Ectodermal cell (in vitro differentiated cells): ENCODE measurements at regions not wholly inside any gene's neighbourhood (a gene's known extent, or its start where the extent isn't known, plus 50 kb on each side); places are given as distances from the start of the nearest gene placed in this dataset.

Experiments used
- H3K27ac ChIP-seq: 2 replicates; pipeline ENCODE4 v1.7.0; 2013; ENCODE audit warnings: mild to moderate bottlenecking, low read depth, low read length; ENCODE audit not compliant: insufficient read depth, poor library complexity, severe bottlenecking
- H3K27me3 ChIP-seq: 2 replicates; pipeline ENCODE4 v1.7.0; 2013; ENCODE audit warnings: mild to moderate bottlenecking, low read length; ENCODE audit not compliant: insufficient read depth, control insufficient read depth, poor library complexity, severe bottlenecking
- H3K36me3 ChIP-seq: one replicate; pipeline ENCODE4 v1.7.0; 2013; ENCODE audit warnings: low read length; ENCODE audit not compliant: control insufficient read depth, insufficient read depth
- H3K4me1 ChIP-seq: one replicate; pipeline ENCODE4 v1.7.0; 2013; ENCODE audit warnings: low read length; ENCODE audit not compliant: control insufficient read depth, insufficient read depth
- H3K4me3 ChIP-seq: 2 replicates; pipeline ENCODE4 v1.7.0; 2013; ENCODE audit warnings: low read depth, low read length, control low read depth; ENCODE audit not compliant: insufficient read depth
- H3K9me3 ChIP-seq: 2 replicates; pipeline ENCODE4 v1.7.0; 2013; ENCODE audit warnings: mild to moderate bottlenecking, low read length, moderate library complexity; ENCODE audit not compliant: control insufficient read depth
- WGBS, 2 experiments: methylation state at CpG; one replicate each; pipeline ENCODE4 v1.1.7; 2013; ENCODE audit warnings: missing lambda C conversion rate in 2 of 2; 5-methylcytosine and 5-hydroxymethylcytosine counted together

- H3K4me1 ChIP-seq: peaks cover 8% of the 10 kb centered on the region
- H3K9me3 ChIP-seq: no peaks in the 10 kb centered on the region
- WGBS, 2 experiments: 81 to 82% methylated on average over 16 of the region's 16 CpGs
- no peak overlapping the region for H3K27ac ChIP-seq
- H3K36me3 ChIP-seq: no peaks in the 10 kb centered on the region
- no peak overlapping the region for H3K4me3 ChIP-seq
- H3K27me3 ChIP-seq: no peaks in the 10 kb centered on the region
These were observed 172.8 kb downstream of the BCL11B start for GRCh38 chr14:99099051-99099787.

- Histone ChIP-seq H3K27ac (no peak overlapping the region), H3K9me3 (no peaks in the 10 kb centered on the region), H3K36me3 (no peaks in the 10 kb centered on the region), H3K4me1 (peaks cover 6% of the 10 kb centered on the region), H3K27me3 (no peaks in the 10 kb centered on the region), H3K4me3 (no peak overlapping the region)
- WGBS, 2 experiments: 71 to 72% methylated on average over 9 to 10 of the region's 10 CpGs
These were observed 171.3 kb downstream of the BCL11B start for GRCh38 chr14:99100497-99101270.

DNA sequence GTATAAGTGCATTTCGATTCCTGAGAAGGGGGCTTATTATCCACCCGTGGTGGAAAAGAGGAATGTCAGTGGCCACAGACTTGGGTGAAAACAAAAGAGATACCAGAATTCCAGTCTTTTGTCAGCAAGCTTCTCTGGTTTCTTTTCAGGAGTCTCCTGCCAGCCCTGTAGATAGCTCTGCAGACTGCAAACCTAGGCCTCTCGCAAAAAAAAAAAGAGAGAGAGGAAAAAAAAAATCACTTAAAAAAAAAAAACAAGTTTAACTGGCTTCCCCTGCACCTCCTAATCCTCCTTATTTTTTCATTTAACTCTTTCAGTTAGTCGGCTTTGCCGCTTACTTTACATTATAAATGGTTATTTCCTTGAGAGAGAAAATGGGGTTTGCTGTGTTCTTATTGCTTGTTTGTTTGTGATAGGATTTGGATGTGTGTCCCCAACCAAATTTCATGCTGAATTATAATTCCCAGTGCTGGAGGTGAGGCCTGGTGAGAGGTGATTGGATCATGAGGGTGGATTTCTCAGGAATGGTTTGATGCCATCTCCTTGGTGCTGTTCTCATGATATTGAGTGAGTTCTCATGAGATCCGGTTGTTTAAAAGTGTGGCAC is 170.0 kb downstream of the BCL11B start:
- no peak overlapping the region for H3K27ac ChIP-seq
- 54 to 63% methylated on average over 6 of the region's 6 CpGs for WGBS, 2 experiments

GRCh38 chr14:99116741-99117295 is 155.2 kb downstream of the BCL11B start:
- 94 to 97% methylated on average over 7 to 9 of the region's 9 CpGs for WGBS, 2 experiments
- peaks cover 8% of the 10 kb centered on the region for H3K27me3 ChIP-seq
- no peak overlapping the region for H3K4me3 ChIP-seq

More for the DNA sequence above, 170.0 kb downstream of the BCL11B start:
- Histone ChIP-seq H3K27me3 (no peaks in the 10 kb centered on the region), H3K9me3 (no peaks in the 10 kb centered on the region), H3K4me1 (peaks cover 6% of the 10 kb centered on the region), H3K4me3 (no peak overlapping the region), H3K36me3 (no peaks in the 10 kb centered on the region)

DNA sequence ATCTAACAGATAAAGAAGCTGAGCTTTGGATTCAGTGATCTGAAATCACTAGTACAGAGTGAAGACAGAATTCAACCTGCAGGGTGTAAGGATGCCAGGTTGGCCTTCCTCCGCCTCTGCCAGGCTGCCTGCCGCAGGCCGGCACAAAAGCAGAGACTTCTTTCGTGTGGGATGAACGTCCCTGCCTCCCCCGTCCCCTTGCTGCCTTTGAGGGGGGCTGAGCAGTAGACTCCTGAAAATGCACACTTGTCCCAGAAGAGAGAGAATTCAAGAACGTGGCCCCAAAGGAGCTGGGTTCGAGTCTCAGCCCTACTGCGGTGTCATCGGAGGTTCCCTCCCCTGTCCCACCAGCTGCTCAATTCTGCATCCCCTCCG is 154.3 kb downstream of the BCL11B start:
- Histone ChIP-seq H3K9me3 (no peaks in the 10 kb centered on the region), H3K27me3 (peaks cover 8% of the 10 kb centered on the region), H3K4me3 (no peak overlapping the region), H3K4me1 (no peaks in the 10 kb centered on the region), H3K36me3 (no peaks in the 10 kb centered on the region), H3K27ac (no peak overlapping the region)
- 80 to 87% methylated on average over 11 of the region's 11 CpGs for WGBS, 2 experiments

More at GRCh38 chr14:99116741-99117295, 155.2 kb downstream of the BCL11B start:
- Histone ChIP-seq H3K4me1 (no peaks in the 10 kb centered on the region), H3K27ac (no peak overlapping the region), H3K36me3 (no peaks in the 10 kb centered on the region), H3K9me3 (no peaks in the 10 kb centered on the region)

DNA sequence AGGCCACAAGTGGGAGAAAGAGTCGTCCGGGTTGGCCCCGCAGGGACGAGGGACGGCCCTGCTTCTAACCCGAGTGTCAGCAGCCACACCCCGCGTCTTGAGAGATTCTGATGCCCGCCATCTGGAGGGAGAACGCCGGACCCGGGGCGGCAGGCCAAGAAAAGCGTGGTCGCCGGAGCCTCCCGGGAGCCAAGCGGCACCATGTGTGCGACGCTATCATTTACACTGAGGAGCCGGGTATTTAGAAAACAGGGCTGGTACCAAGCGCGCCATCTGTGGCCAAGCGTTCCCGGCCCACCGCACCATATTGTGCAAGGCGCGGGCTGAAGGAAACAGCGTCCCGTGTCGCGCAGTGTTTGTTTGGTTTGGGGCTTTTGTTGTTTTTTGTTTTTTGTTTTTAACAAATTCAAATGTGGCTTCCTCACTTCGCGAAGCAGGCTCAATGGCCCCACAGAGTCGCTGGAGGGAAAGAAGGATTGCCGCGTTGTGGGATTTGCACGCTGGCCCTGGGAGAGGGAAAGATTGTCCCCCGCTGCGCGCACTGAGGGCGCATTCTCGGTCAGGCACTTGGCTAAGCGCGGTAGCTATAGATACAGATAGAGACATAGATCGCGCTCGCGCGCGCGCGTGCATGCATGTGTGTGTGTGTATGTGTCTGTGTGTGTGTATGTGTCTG is 153.8 kb downstream of the BCL11B start:
- peak overlapping the region; percentile 2 for H3K4me3 ChIP-seq

DNA sequence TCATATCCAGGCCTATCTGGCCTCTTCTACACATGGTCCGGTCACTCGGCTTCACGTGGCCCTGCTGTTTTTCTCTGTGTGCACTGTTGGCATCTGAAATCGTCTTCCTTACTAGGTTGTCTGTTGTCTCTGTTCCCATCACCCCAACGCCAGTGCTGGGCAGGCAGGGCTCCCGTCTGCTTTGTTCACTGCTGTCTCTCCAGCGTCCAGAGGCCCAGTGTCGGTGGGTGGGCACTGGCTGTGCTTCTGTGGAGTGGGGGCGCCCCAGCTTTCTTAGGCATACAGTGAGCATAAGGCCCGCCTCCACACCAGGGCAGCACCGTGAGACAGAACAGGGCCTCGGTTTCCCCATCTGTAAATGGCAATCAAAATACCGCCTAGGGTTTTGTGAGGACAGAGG is 153.1 kb downstream of the BCL11B start:
- Histone ChIP-seq H3K4me3 (no peak overlapping the region), H3K9me3 (no peaks in the 10 kb centered on the region), H3K27ac (no peak overlapping the region), H3K27me3 (peaks cover 8% of the 10 kb centered on the region), H3K36me3 (no peaks in the 10 kb centered on the region), H3K4me1 (no peaks in the 10 kb centered on the region)
- 83 to 86% methylated on average over 13 of the region's 13 CpGs for whole genome bisulfite sequencing, 2 experiments

More for the DNA sequence above, 153.8 kb downstream of the BCL11B start:
- Histone ChIP-seq H3K36me3 (no peaks in the 10 kb centered on the region), H3K27ac (no peak overlapping the region), H3K27me3 (peaks cover 8% of the 10 kb centered on the region), H3K4me1 (no peaks in the 10 kb centered on the region), H3K9me3 (no peaks in the 10 kb centered on the region)
- 52 to 55% methylated on average over 53 of the region's 53 CpGs for WGBS, 2 experiments
